ENCODE measurements at regions not wholly inside any gene's neighbourhood (a gene's known extent, or its start where the extent isn't known, plus 50 kb on each side); places are given as distances from the start of the nearest gene placed in this dataset.

DNA sequence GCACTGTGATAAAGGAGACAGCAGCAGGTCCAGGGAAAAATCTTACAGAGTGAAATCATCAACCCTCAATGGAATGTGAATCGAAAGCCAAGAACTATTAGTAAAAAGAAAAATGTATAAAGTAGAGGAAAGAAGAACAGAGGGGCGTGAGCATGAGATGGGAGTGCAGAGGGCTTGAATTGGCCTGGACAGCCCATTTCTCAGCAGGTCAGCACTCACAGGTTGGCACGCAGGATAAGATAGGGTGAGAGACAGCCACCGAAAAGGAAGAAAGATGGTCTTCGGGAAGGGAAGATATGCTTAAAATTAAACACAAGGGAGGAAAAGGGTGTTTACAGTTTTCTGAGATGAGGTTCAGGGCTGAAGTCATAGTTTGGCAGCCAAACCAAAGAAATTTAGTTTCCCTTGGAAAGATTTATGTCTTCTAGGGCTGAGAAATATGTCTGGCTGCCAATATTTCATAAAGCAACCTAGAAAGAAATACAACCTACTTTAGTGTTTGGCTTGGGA lies 524.7 kb downstream of the SPATA31D1 start:
- TF ChIP-seq, protein P1, sequence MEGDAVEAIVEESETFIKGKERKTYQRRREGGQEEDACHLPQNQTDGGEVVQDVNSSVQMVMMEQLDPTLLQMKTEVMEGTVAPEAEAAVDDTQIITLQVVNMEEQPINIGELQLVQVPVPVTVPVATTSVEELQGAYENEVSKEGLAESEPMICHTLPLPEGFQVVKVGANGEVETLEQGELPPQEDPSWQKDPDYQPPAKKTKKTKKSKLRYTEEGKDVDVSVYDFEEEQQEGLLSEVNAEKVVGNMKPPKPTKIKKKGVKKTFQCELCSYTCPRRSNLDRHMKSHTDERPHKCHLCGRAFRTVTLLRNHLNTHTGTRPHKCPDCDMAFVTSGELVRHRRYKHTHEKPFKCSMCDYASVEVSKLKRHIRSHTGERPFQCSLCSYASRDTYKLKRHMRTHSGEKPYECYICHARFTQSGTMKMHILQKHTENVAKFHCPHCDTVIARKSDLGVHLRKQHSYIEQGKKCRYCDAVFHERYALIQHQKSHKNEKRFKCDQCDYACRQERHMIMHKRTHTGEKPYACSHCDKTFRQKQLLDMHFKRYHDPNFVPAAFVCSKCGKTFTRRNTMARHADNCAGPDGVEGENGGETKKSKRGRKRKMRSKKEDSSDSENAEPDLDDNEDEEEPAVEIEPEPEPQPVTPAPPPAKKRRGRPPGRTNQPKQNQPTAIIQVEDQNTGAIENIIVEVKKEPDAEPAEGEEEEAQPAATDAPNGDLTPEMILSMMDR (IDR thresholded peaks at IDR 0.05; ENCODE audit: borderline replicate concordance, extremely low read depth, low read length, poor library complexity, severe bottlenecking), result no peak
- no peak for TF ChIP-seq EZH2 (IDR thresholded peaks at IDR 0.05; ENCODE audit: borderline replicate concordance, low read depth, low read length, severe bottlenecking)
